GM23338 (cell line): ENCODE measurements at regions not wholly inside any gene's neighbourhood (a gene's known extent, or its start where the extent isn't known, plus 50 kb on each side); places are given as distances from the start of the nearest gene placed in this dataset.

Experiments
- EZH2 ChIP-seq: fragments of 200-600 bp; sonication (generic); IDR thresholded peaks from one replicate; pipeline ENCODE4 v1.8.0; 2017; ENCODE audit warnings: antibody characterized with exemption, mild to moderate bottlenecking, low read depth; ENCODE audit not compliant: unreplicated experiment
- EZH2phosphoT487 ChIP-seq: fragments of 200-600 bp; sonication (generic); IDR thresholded peaks from one replicate; pipeline ENCODE4 v1.8.1; 2018; ENCODE audit warnings: antibody characterized with exemption; ENCODE audit not compliant: unreplicated experiment
- STAT1 ChIP-seq: IDR thresholded peaks from one replicate; pipeline ENCODE4 v1.6.1; 2016; ENCODE audit warnings: antibody characterized with exemption; ENCODE audit not compliant: unreplicated experiment
- TF ChIP-seq, protein P1 (sequence below), 2 experiments: fragments of 200-600 bp in 1 of 2; sonication (generic) in 1 of 2; conservative IDR thresholded peaks; 2 replicates each; pipeline versions ENCODE4 v1.5.1 to v1.6.1; 2016 to 2017; ENCODE audit warnings: antibody characterized with exemption in 2 of 2, low read depth in 2 of 2, mild to moderate bottlenecking in 2 of 2, moderate library complexity in 1 of 2
- TF ChIP-seq, protein P2 (sequence below): IDR thresholded peaks from 2 replicates; pipeline ENCODE4 v1.6.1; 2016; ENCODE audit warnings: antibody characterized with exemption
- TF ChIP-seq, protein P3 (sequence below): IDR thresholded peaks from one replicate; pipeline ENCODE4 v1.6.1; 2018; ENCODE audit warnings: antibody characterized with exemption; ENCODE audit not compliant: unreplicated experiment

DNA sequence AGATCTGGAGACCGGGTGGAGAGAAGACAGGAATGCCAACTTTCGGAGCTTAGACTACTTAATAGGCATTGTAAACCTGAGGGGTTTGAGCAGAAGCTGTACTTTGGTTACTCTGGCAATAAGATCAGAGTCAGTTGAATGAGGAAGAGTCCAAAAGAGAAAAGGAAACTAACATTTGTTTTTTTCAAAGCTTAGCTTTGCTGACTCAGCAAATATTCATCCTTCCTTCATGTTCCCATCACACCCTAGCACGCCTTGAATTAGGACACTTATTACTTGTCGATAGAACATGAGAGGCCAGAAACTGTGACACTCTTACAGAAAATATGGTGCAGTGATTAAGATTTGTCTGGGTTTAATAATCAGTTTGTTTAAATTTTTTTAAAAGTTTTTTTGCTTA lies 266.9 kb upstream of the ATP2B1 start:
- TF ChIP-seq, protein P1, sequence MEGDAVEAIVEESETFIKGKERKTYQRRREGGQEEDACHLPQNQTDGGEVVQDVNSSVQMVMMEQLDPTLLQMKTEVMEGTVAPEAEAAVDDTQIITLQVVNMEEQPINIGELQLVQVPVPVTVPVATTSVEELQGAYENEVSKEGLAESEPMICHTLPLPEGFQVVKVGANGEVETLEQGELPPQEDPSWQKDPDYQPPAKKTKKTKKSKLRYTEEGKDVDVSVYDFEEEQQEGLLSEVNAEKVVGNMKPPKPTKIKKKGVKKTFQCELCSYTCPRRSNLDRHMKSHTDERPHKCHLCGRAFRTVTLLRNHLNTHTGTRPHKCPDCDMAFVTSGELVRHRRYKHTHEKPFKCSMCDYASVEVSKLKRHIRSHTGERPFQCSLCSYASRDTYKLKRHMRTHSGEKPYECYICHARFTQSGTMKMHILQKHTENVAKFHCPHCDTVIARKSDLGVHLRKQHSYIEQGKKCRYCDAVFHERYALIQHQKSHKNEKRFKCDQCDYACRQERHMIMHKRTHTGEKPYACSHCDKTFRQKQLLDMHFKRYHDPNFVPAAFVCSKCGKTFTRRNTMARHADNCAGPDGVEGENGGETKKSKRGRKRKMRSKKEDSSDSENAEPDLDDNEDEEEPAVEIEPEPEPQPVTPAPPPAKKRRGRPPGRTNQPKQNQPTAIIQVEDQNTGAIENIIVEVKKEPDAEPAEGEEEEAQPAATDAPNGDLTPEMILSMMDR (conservative IDR thresholded peaks at IDR 0.05; ENCODE audit: low read depth in 2 of 2), result no peak
- TF ChIP-seq STAT1 (no peak), EZH2phosphoT487 (no peak), EZH2 (no peak)
- TF ChIP-seq, protein P2, sequence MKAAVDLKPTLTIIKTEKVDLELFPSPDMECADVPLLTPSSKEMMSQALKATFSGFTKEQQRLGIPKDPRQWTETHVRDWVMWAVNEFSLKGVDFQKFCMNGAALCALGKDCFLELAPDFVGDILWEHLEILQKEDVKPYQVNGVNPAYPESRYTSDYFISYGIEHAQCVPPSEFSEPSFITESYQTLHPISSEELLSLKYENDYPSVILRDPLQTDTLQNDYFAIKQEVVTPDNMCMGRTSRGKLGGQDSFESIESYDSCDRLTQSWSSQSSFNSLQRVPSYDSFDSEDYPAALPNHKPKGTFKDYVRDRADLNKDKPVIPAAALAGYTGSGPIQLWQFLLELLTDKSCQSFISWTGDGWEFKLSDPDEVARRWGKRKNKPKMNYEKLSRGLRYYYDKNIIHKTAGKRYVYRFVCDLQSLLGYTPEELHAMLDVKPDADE, result no peak
- TF ChIP-seq, protein P3, sequence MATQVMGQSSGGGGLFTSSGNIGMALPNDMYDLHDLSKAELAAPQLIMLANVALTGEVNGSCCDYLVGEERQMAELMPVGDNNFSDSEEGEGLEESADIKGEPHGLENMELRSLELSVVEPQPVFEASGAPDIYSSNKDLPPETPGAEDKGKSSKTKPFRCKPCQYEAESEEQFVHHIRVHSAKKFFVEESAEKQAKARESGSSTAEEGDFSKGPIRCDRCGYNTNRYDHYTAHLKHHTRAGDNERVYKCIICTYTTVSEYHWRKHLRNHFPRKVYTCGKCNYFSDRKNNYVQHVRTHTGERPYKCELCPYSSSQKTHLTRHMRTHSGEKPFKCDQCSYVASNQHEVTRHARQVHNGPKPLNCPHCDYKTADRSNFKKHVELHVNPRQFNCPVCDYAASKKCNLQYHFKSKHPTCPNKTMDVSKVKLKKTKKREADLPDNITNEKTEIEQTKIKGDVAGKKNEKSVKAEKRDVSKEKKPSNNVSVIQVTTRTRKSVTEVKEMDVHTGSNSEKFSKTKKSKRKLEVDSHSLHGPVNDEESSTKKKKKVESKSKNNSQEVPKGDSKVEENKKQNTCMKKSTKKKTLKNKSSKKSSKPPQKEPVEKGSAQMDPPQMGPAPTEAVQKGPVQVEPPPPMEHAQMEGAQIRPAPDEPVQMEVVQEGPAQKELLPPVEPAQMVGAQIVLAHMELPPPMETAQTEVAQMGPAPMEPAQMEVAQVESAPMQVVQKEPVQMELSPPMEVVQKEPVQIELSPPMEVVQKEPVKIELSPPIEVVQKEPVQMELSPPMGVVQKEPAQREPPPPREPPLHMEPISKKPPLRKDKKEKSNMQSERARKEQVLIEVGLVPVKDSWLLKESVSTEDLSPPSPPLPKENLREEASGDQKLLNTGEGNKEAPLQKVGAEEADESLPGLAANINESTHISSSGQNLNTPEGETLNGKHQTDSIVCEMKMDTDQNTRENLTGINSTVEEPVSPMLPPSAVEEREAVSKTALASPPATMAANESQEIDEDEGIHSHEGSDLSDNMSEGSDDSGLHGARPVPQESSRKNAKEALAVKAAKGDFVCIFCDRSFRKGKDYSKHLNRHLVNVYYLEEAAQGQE, result no peak
